Stimulated activated CD4-positive, alpha-beta T cell treated with anti-CD3 and anti-CD28 coated beads, Interleukin-1b, Interleukin-23, amount 100 ng/mL, for 24 hours (primary cell): ENCODE measurements at regions not wholly inside any gene's neighbourhood (a gene's known extent, or its start where the extent isn't known, plus 50 kb on each side); places are given as distances from the start of the nearest gene placed in this dataset.

Experiments used
- DNase-seq, 4 experiments: peaks; one replicate each; pipeline ENCODE4 v3.0.0-alpha.2; 2020; ENCODE audit warnings: low read depth in 4 of 4, low spot score in 1 of 4

GRCh38 chr6:33923857-33924514 is 120.2 kb upstream of the MLN start:
- no peak for DNase-seq

DNA sequence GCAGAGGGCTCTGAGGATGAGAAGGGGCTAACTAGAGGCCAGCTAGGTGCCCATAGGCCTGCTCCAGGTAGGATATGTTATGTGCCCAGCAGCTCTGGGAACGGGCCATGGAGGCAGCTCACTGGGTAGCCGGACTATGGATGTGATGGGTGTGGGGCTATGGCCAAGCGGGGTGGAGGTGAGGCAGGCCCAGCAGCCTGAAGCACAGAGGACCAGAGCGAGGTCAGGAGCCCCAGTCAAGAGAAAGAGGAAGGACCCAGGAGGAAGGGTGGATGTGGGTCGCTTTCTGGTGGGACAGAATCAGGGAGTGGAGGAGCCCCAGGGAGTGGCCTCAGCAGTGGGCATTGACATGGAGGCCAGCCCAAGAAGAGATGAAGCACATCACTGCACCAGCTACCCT is 117.9 kb upstream of the MLN start:
- no peak for DNase-seq

DNA sequence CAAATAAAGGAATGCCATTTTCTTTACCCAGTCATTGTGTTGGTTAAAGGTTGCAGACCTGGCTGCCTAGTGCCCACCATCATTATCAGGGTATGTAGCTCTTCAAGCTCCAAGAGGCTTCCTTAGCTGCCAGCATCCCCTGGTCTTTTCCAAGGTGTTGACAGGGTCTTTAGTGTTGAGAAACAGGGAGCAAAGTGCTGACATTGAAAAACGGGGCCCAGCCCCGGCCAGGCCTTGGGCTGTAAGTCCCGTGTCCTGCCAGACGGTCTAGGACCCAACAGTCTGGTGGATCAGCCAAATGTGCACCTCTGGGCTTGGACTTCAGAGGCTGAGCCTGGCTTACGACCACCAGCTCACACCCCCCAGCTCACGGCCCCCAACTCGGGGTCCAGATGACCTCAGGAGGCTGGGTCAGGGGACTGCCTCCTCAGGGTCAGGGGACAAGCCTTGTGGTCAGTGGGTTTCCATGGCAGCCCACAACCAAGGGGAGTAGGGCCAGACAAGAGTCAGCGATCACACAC is 114.4 kb upstream of the MLN start:
- no peak for DNase-seq

GRCh38 chr6:33915134-33915533 is 111.3 kb upstream of the MLN start:
- DNase-seq = no peak

DNA sequence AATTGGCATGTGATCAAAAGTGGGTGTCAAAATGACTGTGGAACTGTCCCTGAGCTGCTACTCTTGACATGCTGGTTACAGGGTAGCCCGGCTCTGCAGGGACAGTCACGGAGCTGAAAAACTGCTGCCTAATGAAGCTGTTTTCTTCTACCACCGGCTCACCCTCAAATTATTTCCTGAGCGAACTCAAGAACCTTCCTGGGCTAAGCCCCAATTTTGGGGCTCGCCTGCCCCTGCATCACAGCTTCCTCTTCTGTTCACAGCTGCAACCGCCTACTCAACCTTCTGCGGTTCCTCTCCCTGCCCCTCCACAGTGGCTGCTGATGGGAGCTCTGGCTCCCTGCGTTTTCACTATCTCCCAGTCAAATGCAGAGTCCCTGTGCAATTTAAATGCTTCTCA is 110.8 kb upstream of the MLN start:
- DNase-seq = peak in 3 of 4 experiments; percentile 19 to 31 (median 19)

GRCh38 chr6:33912195-33912594 is 108.4 kb upstream of the MLN start:
- DNase-seq = no peak

GRCh38 chr6:33911488-33911887 is 107.7 kb upstream of the MLN start:
- no peak for DNase-seq

- DNase-seq = no peak
Observed at GRCh38 chr6:33910594-33910993, 106.8 kb upstream of the MLN start.

DNA sequence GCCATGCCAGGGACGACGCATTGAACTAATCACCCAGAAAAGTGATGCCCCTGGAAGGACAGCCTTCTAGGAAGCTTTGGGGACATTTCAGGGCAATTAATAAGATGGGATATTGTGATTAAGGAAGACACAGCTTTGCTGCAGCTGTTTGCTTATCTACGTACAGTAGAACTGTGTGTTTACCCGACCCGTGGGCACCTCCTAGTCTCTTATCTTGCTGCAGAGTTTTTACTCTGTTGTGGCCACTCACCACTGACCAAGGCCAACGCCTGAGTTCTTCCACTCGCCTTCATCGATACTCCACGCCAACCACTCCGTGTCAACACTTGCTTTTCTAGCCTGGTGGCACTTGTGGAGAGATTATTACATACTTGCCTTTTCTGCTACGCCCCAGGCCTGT is 105.9 kb upstream of the MLN start:
- DNase-seq = no peak

DNA sequence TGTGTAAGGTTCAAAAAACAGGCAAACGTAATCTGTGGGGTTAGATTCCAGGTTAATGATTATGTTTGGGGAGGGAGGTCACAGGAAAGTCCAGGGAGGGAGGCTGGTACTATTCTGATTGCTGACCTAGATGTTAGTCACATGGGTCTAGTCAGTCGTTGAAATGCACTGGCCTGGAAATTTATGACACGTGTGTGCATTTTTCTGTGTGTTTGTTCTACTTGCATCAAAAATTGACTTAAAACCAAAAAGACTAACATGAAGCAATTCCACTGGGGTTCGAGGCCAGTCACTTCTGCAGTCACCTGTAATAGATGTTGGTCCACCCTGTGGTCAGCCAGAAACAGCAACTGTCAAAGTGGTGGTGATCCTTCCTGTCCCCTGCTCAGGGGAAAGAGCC is 104.2 kb upstream of the MLN start:
- no peak for DNase-seq

GRCh38 chr6:33907227-33907626 is 103.4 kb upstream of the MLN start:
- no peak for DNase-seq

- no peak for DNase-seq
Observed at GRCh38 chr6:33906439-33906838, 102.6 kb upstream of the MLN start.

DNA sequence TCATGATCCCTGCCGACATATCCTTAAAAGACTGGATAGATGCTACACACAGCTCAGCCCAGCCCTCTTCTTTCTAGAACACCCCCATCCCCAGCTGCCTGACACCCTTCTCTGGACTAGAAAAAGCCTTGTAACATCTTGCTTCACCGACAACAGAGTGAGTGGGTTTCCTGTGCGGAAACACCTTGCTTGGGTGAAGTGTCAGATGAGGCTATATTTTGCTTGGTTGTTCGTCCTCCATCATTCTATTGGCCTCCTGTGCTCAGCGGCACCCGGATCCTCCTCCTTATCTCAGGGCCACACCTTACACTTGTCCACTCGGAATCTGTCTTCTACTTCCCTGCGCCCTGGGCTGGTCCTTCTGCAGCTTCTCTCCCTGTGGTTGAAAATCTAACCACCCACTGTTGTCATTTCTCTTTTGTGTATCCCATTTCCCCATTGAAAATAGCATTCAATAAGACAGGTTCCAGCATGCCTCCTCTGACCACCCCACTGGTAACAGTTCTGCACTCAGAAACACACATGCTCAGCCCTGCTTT is 101.3 kb upstream of the MLN start:
- no peak for DNase-seq

DNA sequence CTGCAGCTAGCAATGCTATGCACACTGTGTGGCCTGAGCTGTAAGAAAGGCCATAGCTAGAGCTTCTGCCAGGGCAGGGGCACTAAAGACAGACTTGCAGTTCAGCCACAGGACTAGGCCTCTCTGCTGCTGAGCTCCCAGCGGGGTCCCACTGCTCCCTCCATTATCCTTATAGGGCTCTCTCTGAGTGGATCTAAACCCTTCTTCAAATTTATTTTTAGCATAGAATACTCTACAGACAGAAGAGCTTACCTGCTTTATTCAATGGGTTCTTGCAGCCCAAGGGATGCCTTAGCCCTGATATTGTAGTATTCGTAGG is 100.9 kb upstream of the MLN start:
- no peak for DNase-seq

- peak in 1 of 4 experiments; percentile 42 for DNase-seq
Observed at GRCh38 chr6:33904050-33904746, 100.4 kb upstream of the MLN start.

GRCh38 chr6:33903579-33903978 is 99.8 kb upstream of the MLN start:
- no peak for DNase-seq

DNA sequence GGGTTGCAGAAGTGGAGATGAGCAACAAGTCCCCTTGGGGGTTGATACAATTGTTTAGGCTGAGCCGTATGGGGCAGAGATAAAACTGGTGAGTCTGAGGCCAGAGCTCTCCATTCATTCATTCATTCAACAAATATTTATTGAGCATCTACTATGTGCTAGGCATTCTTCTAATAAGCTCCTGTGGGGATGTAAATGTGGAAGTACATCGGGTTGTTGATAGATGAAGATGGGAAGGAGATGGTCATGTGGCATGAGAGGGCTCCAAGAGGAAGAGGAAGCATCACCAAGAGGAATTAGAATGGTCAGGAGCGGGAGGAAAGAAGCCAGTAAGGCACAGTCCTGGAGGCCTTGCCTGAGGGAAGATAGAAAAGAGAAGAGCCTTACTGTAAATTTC is 98.7 kb upstream of the MLN start:
- no peak for DNase-seq

- no peak for DNase-seq
Observed at GRCh38 chr6:33901822-33902456, 98.1 kb upstream of the MLN start.

DNA sequence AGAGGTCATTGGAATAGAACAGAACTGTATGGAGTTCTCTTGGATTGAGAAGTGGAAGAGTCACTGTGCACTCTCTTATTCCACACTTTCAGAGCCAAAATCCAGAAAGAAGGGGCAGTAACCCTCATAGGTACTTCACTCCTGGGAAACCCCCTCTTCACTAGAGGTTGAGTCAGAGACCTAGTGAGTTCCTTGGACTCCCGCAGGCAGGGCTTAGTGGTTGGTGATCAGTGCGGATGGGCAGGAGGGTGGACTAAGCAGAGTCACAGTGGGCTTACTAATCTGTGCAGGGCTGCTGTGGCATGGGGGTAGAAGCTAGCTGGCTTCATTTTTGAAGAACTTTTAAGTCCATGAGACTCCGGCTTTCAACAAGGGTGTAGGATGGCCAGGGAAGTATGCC is 95.0 kb upstream of the MLN start:
- DNase-seq = no peak

GRCh38 chr6:33897189-33897780 is 93.5 kb upstream of the MLN start:
- DNase-seq = no peak

- DNase-seq = no peak
Observed at GRCh38 chr6:33896391-33897188, 92.8 kb upstream of the MLN start.
